WTC11 (cell line): ENCODE measurements at regions not wholly inside any gene's neighbourhood (a gene's known extent, or its start where the extent isn't known, plus 50 kb on each side); places are given as distances from the start of the nearest gene placed in this dataset.

Source experiments
- ATAC-seq: fragments of 200-7000 bp; cut with Tn5 transposase; 2 replicates; pipeline ENCODE4 v1.10.0; 2021; ENCODE audit warnings: mild to moderate bottlenecking, moderate library complexity
- CTCF ChIA-PET: fragments of 300-600 bp; sonication (Branson Sonifier 250); formaldehyde crosslinking; loops from one replicate; lab custom pipeline; 2021; ENCODE audit warnings: antibody characterized with exemption; lab: Charles Lee
- POLR2A ChIA-PET: fragments of 350-600 bp; sonication (Branson Sonifier 250); formaldehyde crosslinking; loops from one replicate; lab custom pipeline; 2021; ENCODE audit warnings: antibody characterized with exemption; lab: Charles Lee
- DNase-seq: peaks from one replicate; pipeline ENCODE4 v3.0.0; 2021; ENCODE audit warnings: low spot score
- H3K27ac Mint-ChIP-seq: 2 replicates; pipeline ENCODE4 v1.8.0; 2021; ENCODE audit warnings: mixed read lengths
- H3K27me3 Mint-ChIP-seq: 2 replicates; pipeline ENCODE4 v1.8.0; 2021; ENCODE audit warnings: low read depth, mild to moderate bottlenecking, moderate library complexity, mixed read lengths
- H3K36me3 Mint-ChIP-seq: 2 replicates; pipeline ENCODE4 v1.8.0; 2021; ENCODE audit warnings: mixed read lengths
- H3K4me1 Mint-ChIP-seq: 2 replicates; pipeline ENCODE4 v1.8.0; 2022; ENCODE audit warnings: mixed read lengths
- H3K4me3 Mint-ChIP-seq: 2 replicates; pipeline ENCODE4 v1.8.0; 2021; ENCODE audit warnings: mild to moderate bottlenecking, moderate library complexity, mixed read lengths
- H3K9me3 Mint-ChIP-seq: 2 replicates; pipeline ENCODE4 v1.8.0; 2021; ENCODE audit warnings: mixed read lengths
- ETV6 ChIP-seq: sonication (generic); formaldehyde crosslinking; IDR thresholded peaks from 2 replicates; pipeline ENCODE4 v1.8.1; 2022; ENCODE audit warnings: mild to moderate bottlenecking, missing genetic modification reagents
- FOXJ3 ChIP-seq: sonication (generic); formaldehyde crosslinking; IDR thresholded peaks from 2 replicates; pipeline ENCODE4 v1.9.0; 2021; ENCODE audit warnings: missing genetic modification reagents, mild to moderate bottlenecking, borderline replicate concordance
- GRHL2 ChIP-seq: fragments of 250-450 bp; sonication (Bioruptor Pico); IDR thresholded peaks from 2 replicates; pipeline ENCODE4 v1.8.0; 2022; ENCODE audit warnings: mild to moderate bottlenecking, moderate library complexity; ENCODE audit not compliant: insufficient replicate concordance, severe bottlenecking
- GTF2I ChIP-seq: fragments of 250-450 bp; sonication (Bioruptor Pico); conservative IDR thresholded peaks from 2 replicates; pipeline ENCODE4 v1.4.0; 2021; ENCODE audit warnings: mild to moderate bottlenecking
- NFATC4 ChIP-seq: fragments of 250-450 bp; sonication (Bioruptor Pico); IDR thresholded peaks from 2 replicates; pipeline ENCODE4 v1.9.0; 2021; ENCODE audit warnings: mild to moderate bottlenecking
- NFE2L1 ChIP-seq: sonication (generic); formaldehyde crosslinking; IDR thresholded peaks from 2 replicates; pipeline ENCODE4 v1.8.1; 2023; ENCODE audit warnings: missing genetic modification reagents
- NR2C2 ChIP-seq: sonication (generic); formaldehyde crosslinking; IDR thresholded peaks from 2 replicates; pipeline ENCODE4 v1.8.0; 2022; ENCODE audit warnings: mild to moderate bottlenecking, missing genetic modification reagents
- RELA ChIP-seq: sonication (generic); formaldehyde crosslinking; IDR thresholded peaks from 2 replicates; pipeline ENCODE4 v1.8.1; 2022; ENCODE audit warnings: missing genetic modification reagents, mild to moderate bottlenecking, borderline replicate concordance
- TCF7 ChIP-seq: sonication (generic); formaldehyde crosslinking; IDR thresholded peaks from 2 replicates; pipeline ENCODE4 v1.8.0; 2022; ENCODE audit warnings: mild to moderate bottlenecking, low read depth, missing genetic modification reagents, moderate library complexity
- TEAD1 ChIP-seq: sonication (generic); formaldehyde crosslinking; IDR thresholded peaks from 2 replicates; pipeline ENCODE4 v1.8.0; 2022; ENCODE audit warnings: mild to moderate bottlenecking, missing genetic modification reagents
- TP53 ChIP-seq: sonication (generic); formaldehyde crosslinking; IDR thresholded peaks from 2 replicates; pipeline ENCODE4 v1.8.1; 2023; ENCODE audit warnings: mild to moderate bottlenecking, missing genetic modification reagents
- ZBTB21 ChIP-seq: sonication (generic); formaldehyde crosslinking; IDR thresholded peaks from 2 replicates; pipeline ENCODE4 v1.8.1; 2023; ENCODE audit warnings: mild to moderate bottlenecking, missing genetic modification reagents, borderline replicate concordance
- ZNF138 ChIP-seq: sonication (generic); formaldehyde crosslinking; conservative IDR thresholded peaks from 2 replicates; pipeline ENCODE4 v1.8.1; 2022; ENCODE audit warnings: mild to moderate bottlenecking, moderate library complexity, missing genetic modification reagents
- ZNF317 ChIP-seq: sonication (generic); formaldehyde crosslinking; IDR thresholded peaks from 2 replicates; pipeline ENCODE4 v1.8.1; 2023; ENCODE audit warnings: low read depth, mild to moderate bottlenecking, moderate library complexity, missing genetic modification reagents, borderline replicate concordance
- ZNF396 ChIP-seq: fragments of 250-450 bp; sonication (Bioruptor Pico); IDR thresholded peaks from 2 replicates; pipeline ENCODE4 v1.8.0; 2021; ENCODE audit warnings: mild to moderate bottlenecking, moderate library complexity, borderline replicate concordance
- TF ChIP-seq, protein P1 (sequence below): fragments of 250-450 bp; sonication (Bioruptor Pico); IDR thresholded peaks from 2 replicates; pipeline ENCODE4 v1.9.0; 2021; ENCODE audit warnings: mild to moderate bottlenecking
- TF ChIP-seq, protein P2 (sequence below): sonication (generic); formaldehyde crosslinking; IDR thresholded peaks from 2 replicates; pipeline ENCODE4 v1.8.0; 2022; ENCODE audit warnings: mild to moderate bottlenecking, missing genetic modification reagents
- TF ChIP-seq, protein P3 (sequence below): sonication (generic); formaldehyde crosslinking; conservative IDR thresholded peaks from 2 replicates; pipeline ENCODE4 v1.8.1; 2022; ENCODE audit warnings: mild to moderate bottlenecking, missing genetic modification reagents
- TF ChIP-seq, protein P4 (sequence below): sonication (generic); formaldehyde crosslinking; IDR thresholded peaks from 2 replicates; pipeline ENCODE4 v1.8.1; 2023; ENCODE audit warnings: mild to moderate bottlenecking, missing genetic modification reagents
- TF ChIP-seq, protein P5 (sequence below): sonication (generic); formaldehyde crosslinking; IDR thresholded peaks from 2 replicates; pipeline ENCODE4 v1.8.1; 2023; ENCODE audit warnings: mild to moderate bottlenecking, moderate library complexity, missing genetic modification reagents

DNA sequence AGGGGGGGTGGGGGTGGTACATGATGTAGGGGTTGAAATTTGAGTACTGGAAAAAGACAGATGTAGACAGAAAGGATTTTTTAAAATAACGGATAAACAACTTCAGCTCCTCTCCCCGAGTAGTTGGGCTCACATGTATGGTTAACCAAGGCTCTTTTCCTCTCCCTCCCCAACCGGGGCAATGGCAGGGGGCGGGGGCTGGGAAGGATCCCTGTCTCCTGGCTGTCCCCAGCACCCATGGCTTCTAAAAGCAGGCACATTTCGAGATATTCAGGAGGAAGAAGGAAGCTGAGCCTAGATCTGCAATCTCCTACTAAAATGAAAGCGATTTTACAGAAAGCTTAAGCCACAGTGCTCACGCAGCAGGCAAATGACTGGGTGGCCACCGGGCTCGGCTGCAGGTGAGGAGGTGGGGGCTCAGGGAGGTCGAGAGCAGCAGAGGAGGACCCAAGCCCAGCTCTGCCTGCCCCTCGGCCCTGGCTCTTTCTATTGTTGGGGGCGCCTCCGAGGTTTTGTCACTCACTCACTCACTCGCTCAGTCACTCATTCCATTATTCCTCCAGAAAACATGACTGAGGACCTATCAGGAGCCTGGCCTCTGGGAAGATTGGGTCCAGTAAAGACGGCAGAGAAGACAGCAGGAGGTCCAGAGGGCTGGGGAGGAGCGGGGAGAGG, 573.3 kb downstream of the PTPRU start:
- no peak overlapping the region for H3K27ac Mint-ChIP-seq
- H3K4me3 Mint-ChIP-seq, result no peak overlapping the region
- no peaks in the 10 kb centered on the region for H3K27me3 Mint-ChIP-seq
- DNase-seq, result no peak
- H3K36me3 Mint-ChIP-seq, result no peaks in the 10 kb centered on the region
- ChIA-PET POLR2A (interaction anchor here (0.8 kb wide), 1 partner anchor 91 kb away, joined by 5 read pairs; no protein-coding TSS in a partner anchor), CTCF (interaction anchor here (1.0 to 1.1 kb wide), 2 partner anchors 39 to 40 kb away, joined by 3 read pairs; no protein-coding TSS in a partner anchor)
- no peak for ATAC-seq
- TF ChIP-seq ZNF138 (no peak), ZNF317 (CRISPR knock-in tag) (no peak), ETV6 (CRISPR knock-in tag) (no peak), RELA (CRISPR knock-in tag) (no peak), TEAD1 (CRISPR knock-in tag) (no peak), FOXJ3 (no peak), GTF2I (CRISPR knock-in tag) (no peak), ZNF396 (CRISPR knock-in tag) (no peak), GRHL2 (no peak), TCF7 (CRISPR knock-in tag) (no peak), TP53 (CRISPR knock-in tag) (no peak), NFATC4 (CRISPR knock-in tag) (no peak)
- TF ChIP-seq, protein P1, sequence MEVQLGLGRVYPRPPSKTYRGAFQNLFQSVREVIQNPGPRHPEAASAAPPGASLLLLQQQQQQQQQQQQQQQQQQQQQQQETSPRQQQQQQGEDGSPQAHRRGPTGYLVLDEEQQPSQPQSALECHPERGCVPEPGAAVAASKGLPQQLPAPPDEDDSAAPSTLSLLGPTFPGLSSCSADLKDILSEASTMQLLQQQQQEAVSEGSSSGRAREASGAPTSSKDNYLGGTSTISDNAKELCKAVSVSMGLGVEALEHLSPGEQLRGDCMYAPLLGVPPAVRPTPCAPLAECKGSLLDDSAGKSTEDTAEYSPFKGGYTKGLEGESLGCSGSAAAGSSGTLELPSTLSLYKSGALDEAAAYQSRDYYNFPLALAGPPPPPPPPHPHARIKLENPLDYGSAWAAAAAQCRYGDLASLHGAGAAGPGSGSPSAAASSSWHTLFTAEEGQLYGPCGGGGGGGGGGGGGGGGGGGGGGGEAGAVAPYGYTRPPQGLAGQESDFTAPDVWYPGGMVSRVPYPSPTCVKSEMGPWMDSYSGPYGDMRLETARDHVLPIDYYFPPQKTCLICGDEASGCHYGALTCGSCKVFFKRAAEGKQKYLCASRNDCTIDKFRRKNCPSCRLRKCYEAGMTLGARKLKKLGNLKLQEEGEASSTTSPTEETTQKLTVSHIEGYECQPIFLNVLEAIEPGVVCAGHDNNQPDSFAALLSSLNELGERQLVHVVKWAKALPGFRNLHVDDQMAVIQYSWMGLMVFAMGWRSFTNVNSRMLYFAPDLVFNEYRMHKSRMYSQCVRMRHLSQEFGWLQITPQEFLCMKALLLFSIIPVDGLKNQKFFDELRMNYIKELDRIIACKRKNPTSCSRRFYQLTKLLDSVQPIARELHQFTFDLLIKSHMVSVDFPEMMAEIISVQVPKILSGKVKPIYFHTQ (CRISPR knock-in tag), result no peak
- TF ChIP-seq, protein P2, sequence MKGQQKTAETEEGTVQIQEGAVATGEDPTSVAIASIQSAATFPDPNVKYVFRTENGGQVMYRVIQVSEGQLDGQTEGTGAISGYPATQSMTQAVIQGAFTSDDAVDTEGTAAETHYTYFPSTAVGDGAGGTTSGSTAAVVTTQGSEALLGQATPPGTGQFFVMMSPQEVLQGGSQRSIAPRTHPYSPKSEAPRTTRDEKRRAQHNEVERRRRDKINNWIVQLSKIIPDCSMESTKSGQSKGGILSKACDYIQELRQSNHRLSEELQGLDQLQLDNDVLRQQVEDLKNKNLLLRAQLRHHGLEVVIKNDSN (CRISPR knock-in tag), result no peak
- TF ChIP-seq, protein P3, sequence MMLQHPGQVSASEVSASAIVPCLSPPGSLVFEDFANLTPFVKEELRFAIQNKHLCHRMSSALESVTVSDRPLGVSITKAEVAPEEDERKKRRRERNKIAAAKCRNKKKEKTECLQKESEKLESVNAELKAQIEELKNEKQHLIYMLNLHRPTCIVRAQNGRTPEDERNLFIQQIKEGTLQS (CRISPR knock-in tag), result no peak
- H3K4me1 Mint-ChIP-seq, result peaks cover 3% of the 10 kb centered on the region; the same call in 1 of the 2 replicates
- no peaks in the 10 kb centered on the region for H3K9me3 Mint-ChIP-seq

DNA sequence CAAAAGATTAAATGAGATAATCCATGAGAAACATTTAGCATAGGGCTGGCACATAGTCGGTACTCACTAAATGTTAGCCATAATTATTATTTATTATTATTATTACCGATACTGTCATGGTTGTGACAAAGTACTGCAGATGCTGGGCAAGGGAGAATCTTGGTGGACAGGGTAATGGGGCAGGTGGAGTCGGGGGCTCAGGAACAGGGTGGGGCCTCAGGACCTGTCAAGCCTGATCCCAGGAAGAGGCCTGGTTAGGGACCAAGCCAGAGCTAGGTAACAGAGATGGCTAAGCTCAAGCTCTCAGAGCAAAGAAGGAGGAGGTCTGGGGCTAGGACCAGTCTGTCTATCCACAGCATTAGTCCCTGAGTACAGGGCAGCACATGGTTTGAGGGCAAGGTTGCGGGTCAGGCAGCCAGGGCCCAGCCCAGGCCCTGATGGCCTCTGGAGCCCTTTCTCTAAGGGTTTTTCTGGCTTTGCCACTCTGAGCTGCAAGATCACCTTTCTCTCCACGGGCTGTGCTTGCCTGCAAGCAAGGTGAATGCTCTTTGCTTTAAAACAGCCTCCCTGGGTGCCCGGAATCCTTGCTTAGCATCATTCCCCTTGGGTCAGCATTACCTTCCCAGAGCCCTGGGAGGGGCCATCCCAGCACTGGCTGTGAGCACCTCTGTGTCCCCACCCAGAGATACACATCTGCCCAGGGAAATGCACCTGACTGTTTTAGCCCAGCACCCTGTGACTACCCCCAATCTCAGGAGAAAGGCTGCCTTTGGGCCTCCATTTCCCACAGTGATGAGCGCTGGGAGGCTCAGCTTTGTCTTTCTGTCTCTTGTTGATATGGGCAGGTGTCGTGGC, 572.0 kb downstream of the PTPRU start:
- TF ChIP-seq NR2C2 (CRISPR knock-in tag) (no peak), NFE2L1 (no peak)
- DNase-seq, result no peak
- H3K27me3 Mint-ChIP-seq, result no peaks in the 10 kb centered on the region
- no peak overlapping the region for H3K27ac Mint-ChIP-seq
- no peaks in the 10 kb centered on the region for H3K9me3 Mint-ChIP-seq
- no peaks in the 10 kb centered on the region for H3K36me3 Mint-ChIP-seq
- H3K4me1 Mint-ChIP-seq, result peaks cover 3% of the 10 kb centered on the region; the same call in 1 of the 2 replicates
- H3K4me3 Mint-ChIP-seq, result no peak overlapping the region
- ATAC-seq, result no peak
- ChIA-PET CTCF (interaction anchor here (1.0 kb wide), 1 partner anchor 41 kb away, joined by 3 read pairs; no protein-coding TSS in a partner anchor), POLR2A (no interaction called here)

DNA sequence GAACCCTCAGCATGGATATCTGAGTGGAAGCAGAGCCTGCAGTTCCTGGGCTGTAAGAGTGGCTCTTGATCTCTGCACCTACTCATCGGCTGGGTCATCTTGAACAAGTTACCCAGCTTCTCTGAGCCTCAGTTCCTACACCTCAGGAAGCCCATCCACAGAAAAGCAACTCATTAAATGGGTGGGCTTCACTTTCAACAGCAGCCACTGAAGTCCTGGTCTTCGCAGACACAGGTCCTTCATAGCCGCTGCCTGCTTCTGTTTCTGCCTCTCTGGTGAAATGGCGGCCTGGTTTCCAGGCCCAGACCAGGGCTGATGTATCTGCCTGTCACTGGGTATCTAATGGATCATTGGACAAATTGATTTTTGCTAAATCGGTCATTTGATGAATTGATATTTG, 571.4 kb downstream of the PTPRU start:
- H3K4me3 Mint-ChIP-seq, result no peak overlapping the region
- TF ChIP-seq, protein P4, sequence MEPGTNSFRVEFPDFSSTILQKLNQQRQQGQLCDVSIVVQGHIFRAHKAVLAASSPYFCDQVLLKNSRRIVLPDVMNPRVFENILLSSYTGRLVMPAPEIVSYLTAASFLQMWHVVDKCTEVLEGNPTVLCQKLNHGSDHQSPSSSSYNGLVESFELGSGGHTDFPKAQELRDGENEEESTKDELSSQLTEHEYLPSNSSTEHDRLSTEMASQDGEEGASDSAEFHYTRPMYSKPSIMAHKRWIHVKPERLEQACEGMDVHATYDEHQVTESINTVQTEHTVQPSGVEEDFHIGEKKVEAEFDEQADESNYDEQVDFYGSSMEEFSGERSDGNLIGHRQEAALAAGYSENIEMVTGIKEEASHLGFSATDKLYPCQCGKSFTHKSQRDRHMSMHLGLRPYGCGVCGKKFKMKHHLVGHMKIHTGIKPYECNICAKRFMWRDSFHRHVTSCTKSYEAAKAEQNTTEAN, result no peak
- TF ChIP-seq, protein P5, sequence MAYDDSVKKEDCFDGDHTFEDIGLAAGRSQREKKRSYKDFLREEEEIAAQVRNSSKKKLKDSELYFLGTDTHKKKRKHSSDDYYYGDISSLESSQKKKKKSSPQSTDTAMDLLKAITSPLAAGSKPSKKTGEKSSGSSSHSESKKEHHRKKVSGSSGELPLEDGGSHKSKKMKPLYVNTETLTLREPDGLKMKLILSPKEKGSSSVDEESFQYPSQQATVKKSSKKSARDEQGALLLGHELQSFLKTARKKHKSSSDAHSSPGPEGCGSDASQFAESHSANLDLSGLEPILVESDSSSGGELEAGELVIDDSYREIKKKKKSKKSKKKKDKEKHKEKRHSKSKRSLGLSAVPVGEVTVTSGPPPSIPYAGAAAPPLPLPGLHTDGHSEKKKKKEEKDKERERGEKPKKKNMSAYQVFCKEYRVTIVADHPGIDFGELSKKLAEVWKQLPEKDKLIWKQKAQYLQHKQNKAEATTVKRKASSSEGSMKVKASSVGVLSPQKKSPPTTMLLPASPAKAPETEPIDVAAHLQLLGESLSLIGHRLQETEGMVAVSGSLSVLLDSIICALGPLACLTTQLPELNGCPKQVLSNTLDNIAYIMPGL (CRISPR knock-in tag), result no peak
- TF ChIP-seq ZBTB21 (CRISPR knock-in tag), result no peak
- peaks cover 3% of the 10 kb centered on the region; the same call in 1 of the 2 replicates for H3K4me1 Mint-ChIP-seq
- no peak overlapping the region for H3K27ac Mint-ChIP-seq
- DNase-seq, result no peak
- no peaks in the 10 kb centered on the region for H3K27me3 Mint-ChIP-seq
- POLR2A ChIA-PET, result no interaction called here
- ATAC-seq, result no peak
- no peaks in the 10 kb centered on the region for H3K9me3 Mint-ChIP-seq
- H3K36me3 Mint-ChIP-seq, result no peaks in the 10 kb centered on the region
- CTCF ChIA-PET, result no interaction called here
